KMS-11 (cell line): ENCODE measurements at regions not wholly inside any gene's neighbourhood (a gene's known extent, or its start where the extent isn't known, plus 50 kb on each side); places are given as distances from the start of the nearest gene placed in this dataset.

Source experiments
- H2AFZ ChIP-seq: fragments of 200-600 bp; sonication (generic); 2 replicates; pipeline ENCODE4 v1.6.1; 2016; ENCODE audit warnings: antibody characterized with exemption, mixed run types, low read depth
- H3K27ac ChIP-seq: fragments of 200-600 bp; sonication (generic); 2 replicates; pipeline ENCODE4 v1.6.1; 2016; ENCODE audit warnings: mild to moderate bottlenecking, mixed run types
- H3K27me3 ChIP-seq: fragments of 200-600 bp; sonication (generic); 2 replicates; pipeline ENCODE4 v1.6.1; 2017; ENCODE audit warnings: mild to moderate bottlenecking, low read depth, mixed run types, moderate library complexity; ENCODE audit not compliant: insufficient read depth
- H3K36me3 ChIP-seq: fragments of 200-600 bp; sonication (generic); 2 replicates; pipeline ENCODE4 v1.6.1; 2017; ENCODE audit warnings: mild to moderate bottlenecking, mixed run types; ENCODE audit not compliant: insufficient read depth
- H3K4me1 ChIP-seq: fragments of 200-600 bp; sonication (generic); 2 replicates; pipeline ENCODE4 v1.6.1; 2016; ENCODE audit warnings: mild to moderate bottlenecking, low read depth, mixed run types; ENCODE audit not compliant: poor library complexity, severe bottlenecking
- H3K4me2 ChIP-seq: fragments of 200-600 bp; sonication (generic); 2 replicates; pipeline ENCODE4 v1.7.0; 2016; ENCODE audit warnings: mild to moderate bottlenecking, mixed run types
- H3K4me3 ChIP-seq: fragments of 200-600 bp; sonication (generic); IDR thresholded peaks from 2 replicates; pipeline ENCODE4 v1.6.1; 2017; ENCODE audit warnings: low read depth, low read length, mixed read lengths; ENCODE audit not compliant: insufficient read depth
- H3K79me2 ChIP-seq: fragments of 200-600 bp; sonication (generic); 2 replicates; pipeline ENCODE4 v1.6.1; 2016; ENCODE audit warnings: low read depth, mixed run types; ENCODE audit not compliant: insufficient read depth
- H3K9ac ChIP-seq: fragments of 200-600 bp; sonication (generic); 2 replicates; pipeline ENCODE4 v1.6.1; 2016; ENCODE audit warnings: mild to moderate bottlenecking, mixed run types
- H4K20me1 ChIP-seq: fragments of 200-600 bp; sonication (generic); 2 replicates; pipeline ENCODE4 v1.6.1; 2016; ENCODE audit warnings: mild to moderate bottlenecking, mixed run types; ENCODE audit not compliant: insufficient read depth
- CTCF ChIP-seq: fragments of 200-600 bp; sonication (generic); conservative IDR thresholded peaks from 2 replicates; pipeline ENCODE4 v1.6.1; 2017; ENCODE audit warnings: low read depth, mild to moderate bottlenecking, antibody characterized with exemption, low read length, moderate library complexity, mixed read lengths

GRCh38 chr5:87051502-87052113, 216.1 kb upstream of the RASA1 start:
- no peaks in the 10 kb centered on the region for H3K4me1 ChIP-seq
- H2AFZ ChIP-seq = no peak overlapping the region
- no peak overlapping the region for H3K4me3 ChIP-seq
- no peaks in the 10 kb centered on the region for H3K27me3 ChIP-seq
- H3K4me2 ChIP-seq = no peak overlapping the region
- no peak overlapping the region for H3K9ac ChIP-seq
- no peaks in the 10 kb centered on the region for H4K20me1 ChIP-seq
- H3K27ac ChIP-seq = no peak overlapping the region
- H3K36me3 ChIP-seq = no peaks in the 10 kb centered on the region
- TF ChIP-seq CTCF = no peak
- H3K79me2 ChIP-seq = no peaks in the 10 kb centered on the region

DNA sequence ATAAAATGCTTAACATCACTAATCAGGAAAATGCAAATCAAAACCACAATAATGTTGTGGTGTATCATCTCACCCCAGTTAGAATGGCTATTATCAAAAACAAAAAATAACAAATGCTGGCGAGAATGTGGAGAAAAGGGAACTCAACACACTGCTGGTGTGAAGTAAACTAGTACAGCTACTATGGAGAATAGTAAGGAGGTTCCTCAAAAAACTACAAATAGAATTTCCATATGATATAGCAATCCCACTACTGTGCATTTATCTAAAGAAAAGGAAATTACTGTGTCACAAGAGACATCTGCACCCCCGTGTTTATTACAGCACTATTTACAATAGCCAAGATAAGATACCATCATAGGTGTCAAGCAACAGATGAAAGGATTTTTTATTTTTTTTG, 214.5 kb upstream of the RASA1 start:
- H3K4me3 ChIP-seq = no peak overlapping the region
- no peak overlapping the region for H3K27ac ChIP-seq
- H3K4me2 ChIP-seq = no peak overlapping the region
- TF ChIP-seq CTCF = no peak
- no peaks in the 10 kb centered on the region for H3K4me1 ChIP-seq
- no peaks in the 10 kb centered on the region for H3K36me3 ChIP-seq
- no peak overlapping the region for H2AFZ ChIP-seq
- no peaks in the 10 kb centered on the region for H4K20me1 ChIP-seq
- no peak overlapping the region for H3K9ac ChIP-seq
- H3K79me2 ChIP-seq = no peaks in the 10 kb centered on the region
- no peaks in the 10 kb centered on the region for H3K27me3 ChIP-seq

DNA sequence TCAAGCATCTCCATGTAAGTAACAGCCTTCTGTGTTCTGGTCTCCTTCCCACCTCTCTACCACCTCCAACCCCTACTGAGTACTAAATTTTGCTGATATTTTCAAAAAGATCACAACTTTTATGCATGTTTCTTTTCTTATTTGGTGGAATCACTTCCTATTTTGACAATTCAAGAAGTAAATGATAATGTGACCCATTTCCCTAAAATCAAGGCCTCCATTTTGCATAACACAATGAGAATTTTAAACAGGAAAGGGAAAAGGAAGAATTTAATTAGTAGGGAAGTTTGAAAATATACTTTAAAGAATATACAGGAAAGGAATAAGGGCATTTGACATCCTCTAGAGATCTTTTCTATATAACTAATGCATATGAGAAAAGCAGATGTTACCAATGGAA, 212.9 kb upstream of the RASA1 start:
- Histone ChIP-seq H3K4me1 (no peaks in the 10 kb centered on the region), H3K27me3 (no peaks in the 10 kb centered on the region)

DNA sequence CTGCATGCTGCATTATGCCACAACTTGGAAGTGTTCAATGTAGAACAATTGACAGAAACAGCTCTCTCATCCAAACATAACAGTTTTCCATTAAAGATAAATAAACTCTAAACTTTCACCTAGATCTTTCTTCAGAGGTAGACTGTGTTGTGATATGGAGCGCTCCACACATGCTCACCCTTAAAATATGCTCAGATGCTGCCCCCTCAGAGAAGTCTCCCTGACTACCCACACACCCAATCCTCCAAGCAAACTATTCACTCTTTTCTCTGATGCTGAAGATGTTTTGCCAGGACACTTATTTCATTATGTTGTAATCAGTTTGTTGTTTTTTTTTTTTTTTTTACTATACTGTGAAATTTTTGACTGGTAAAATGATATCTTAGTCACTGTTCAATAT, 206.6 kb upstream of the RASA1 start:
- no peak overlapping the region for H3K4me3 ChIP-seq
- no peak overlapping the region for H3K9ac ChIP-seq
- no peaks in the 10 kb centered on the region for H3K79me2 ChIP-seq
- H3K27ac ChIP-seq = no peak overlapping the region
- no peak overlapping the region for H2AFZ ChIP-seq
- no peak overlapping the region for H3K4me2 ChIP-seq
- H3K36me3 ChIP-seq = no peaks in the 10 kb centered on the region
- H4K20me1 ChIP-seq = no peaks in the 10 kb centered on the region
- no peaks in the 10 kb centered on the region for H3K4me1 ChIP-seq
- no peaks in the 10 kb centered on the region for H3K27me3 ChIP-seq
- TF ChIP-seq CTCF = no peak

More for the DNA sequence above, 212.9 kb upstream of the RASA1 start:
- Histone ChIP-seq H3K4me3 (no peak overlapping the region), H3K9ac (no peak overlapping the region), H3K36me3 (no peaks in the 10 kb centered on the region), H3K79me2 (no peaks in the 10 kb centered on the region), H2AFZ (no peak overlapping the region), H3K27ac (no peak overlapping the region), H4K20me1 (no peaks in the 10 kb centered on the region), H3K4me2 (no peak overlapping the region)
- TF ChIP-seq CTCF = no peak
